Testis (tissue), 2 donors: ENCODE measurements at regions not wholly inside any gene's neighbourhood (a gene's known extent, or its start where the extent isn't known, plus 50 kb on each side); places are given as distances from the start of the nearest gene placed in this dataset.

Experiments used
- POLR2A ChIP-seq: fragments of 450-650 bp; IDR thresholded peaks from one replicate; pipeline ENCODE4 v1.6.1; 2017; ENCODE audit warnings: antibody characterized with exemption, mild to moderate bottlenecking, moderate library complexity
- TF ChIP-seq, protein P1 (sequence below), 3 experiments: fragments of 450-650 bp in 2 of 3; fragments of 200-600 bp in 1 of 3; sonication (generic) in 1 of 3; IDR thresholded peaks; one replicate each; pipeline ENCODE4 v1.5.1; 2016 to 2019; ENCODE audit warnings: antibody characterized with exemption in 3 of 3, mild to moderate bottlenecking in 2 of 3, moderate library complexity in 1 of 3

DNA sequence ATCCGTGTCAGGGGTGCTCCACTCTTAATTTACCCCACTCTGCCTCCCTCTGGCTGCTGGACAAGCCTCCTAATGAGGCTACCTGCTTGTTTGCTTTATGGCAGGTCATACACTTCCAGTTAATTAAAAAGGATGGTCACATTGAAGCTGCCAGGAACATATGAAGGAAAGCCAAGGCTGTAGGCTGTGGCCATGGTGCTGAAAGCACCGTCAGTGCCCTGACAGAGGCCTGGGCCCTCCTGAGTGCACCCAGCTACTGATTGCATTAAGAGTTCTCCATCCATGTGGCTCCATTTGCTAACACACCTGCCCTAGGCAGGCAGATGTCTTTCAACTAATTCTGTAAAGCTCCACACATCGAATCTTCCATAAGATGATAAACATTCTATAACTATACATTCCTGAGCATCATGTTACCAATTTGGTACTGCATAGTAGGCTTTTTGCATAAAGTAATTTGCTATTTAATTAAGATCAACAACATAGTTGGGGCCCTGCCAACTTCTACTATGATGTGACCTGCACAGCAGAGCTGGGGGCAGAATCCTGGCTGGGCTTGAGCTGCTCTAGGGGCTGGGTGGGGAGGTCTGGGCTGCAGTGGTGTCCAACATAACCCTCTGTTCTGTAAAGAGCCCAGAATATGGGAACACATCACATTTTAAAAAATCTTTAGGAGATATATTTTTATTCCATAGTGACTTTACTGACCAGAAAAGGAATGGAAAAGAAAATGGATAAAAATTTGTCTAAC is 224.8 kb downstream of the SIPA1L2 start:
- TF ChIP-seq, protein P1, sequence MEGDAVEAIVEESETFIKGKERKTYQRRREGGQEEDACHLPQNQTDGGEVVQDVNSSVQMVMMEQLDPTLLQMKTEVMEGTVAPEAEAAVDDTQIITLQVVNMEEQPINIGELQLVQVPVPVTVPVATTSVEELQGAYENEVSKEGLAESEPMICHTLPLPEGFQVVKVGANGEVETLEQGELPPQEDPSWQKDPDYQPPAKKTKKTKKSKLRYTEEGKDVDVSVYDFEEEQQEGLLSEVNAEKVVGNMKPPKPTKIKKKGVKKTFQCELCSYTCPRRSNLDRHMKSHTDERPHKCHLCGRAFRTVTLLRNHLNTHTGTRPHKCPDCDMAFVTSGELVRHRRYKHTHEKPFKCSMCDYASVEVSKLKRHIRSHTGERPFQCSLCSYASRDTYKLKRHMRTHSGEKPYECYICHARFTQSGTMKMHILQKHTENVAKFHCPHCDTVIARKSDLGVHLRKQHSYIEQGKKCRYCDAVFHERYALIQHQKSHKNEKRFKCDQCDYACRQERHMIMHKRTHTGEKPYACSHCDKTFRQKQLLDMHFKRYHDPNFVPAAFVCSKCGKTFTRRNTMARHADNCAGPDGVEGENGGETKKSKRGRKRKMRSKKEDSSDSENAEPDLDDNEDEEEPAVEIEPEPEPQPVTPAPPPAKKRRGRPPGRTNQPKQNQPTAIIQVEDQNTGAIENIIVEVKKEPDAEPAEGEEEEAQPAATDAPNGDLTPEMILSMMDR (IDR thresholded peaks at IDR 0.05), result no peak
- TF ChIP-seq POLR2A, result no peak
